Fibroblast of lung (primary cell): ENCODE measurements at regions not wholly inside any gene's neighbourhood (a gene's known extent, or its start where the extent isn't known, plus 50 kb on each side); places are given as distances from the start of the nearest gene placed in this dataset.

Source experiments
- DNase-seq, 2 donors: peaks; one replicate each; pipeline versions ENCODE4 v3.0.0 to v3.0.0-alpha.2; 2010; ENCODE audit warnings: low read depth in 2 of 2
- H2AFZ ChIP-seq: 2 replicates; pipeline ENCODE4 v1.5.1; 2012; ENCODE audit warnings: low read length, control low read depth, inconsistent platforms
- H3K27ac ChIP-seq: 2 replicates; pipeline ENCODE4 v1.5.1; 2011; ENCODE audit warnings: low read length, control low read depth; ENCODE audit not compliant: insufficient read depth
- H3K27me3 ChIP-seq: 2 replicates; pipeline ENCODE4 v1.5.1; 2011; ENCODE audit warnings: mild to moderate bottlenecking, low read length; ENCODE audit not compliant: control insufficient read depth, insufficient read depth
- H3K36me3 ChIP-seq: 2 replicates; pipeline ENCODE4 v1.5.1; 2011; ENCODE audit warnings: low read length; ENCODE audit not compliant: control insufficient read depth, insufficient read depth
- H3K4me1 ChIP-seq: 2 replicates; pipeline ENCODE4 v1.5.1; 2011; ENCODE audit warnings: low read length; ENCODE audit not compliant: control insufficient read depth, insufficient read depth; ENCODE audit errors: extremely low read depth
- H3K4me2 ChIP-seq: 2 replicates; pipeline ENCODE4 v1.5.1; 2011; ENCODE audit warnings: low read length, control low read depth; ENCODE audit not compliant: insufficient read depth; ENCODE audit errors: extremely low read depth
- H3K4me3 ChIP-seq, 4 experiments: fragments of 200-600 bp in 1 of 4; sonication (generic) in 1 of 4; replicated peaks in 1 of 4; 2 replicates each; pipeline ENCODE4 v1.5.1; 2011 to 2016; ENCODE audit warnings: low read length in 4 of 4, low read depth in 3 of 4, mild to moderate bottlenecking in 3 of 4, control low read depth in 2 of 4, inconsistent platforms in 1 of 4, mixed read lengths in 1 of 4; ENCODE audit not compliant: insufficient read depth in 1 of 4; ENCODE audit errors: control extremely low read depth in 1 of 4
- H3K79me2 ChIP-seq: 2 replicates; pipeline ENCODE4 v1.5.1; 2012; ENCODE audit warnings: mild to moderate bottlenecking, low read length, inconsistent platforms; ENCODE audit not compliant: control insufficient read depth, insufficient read depth
- H3K9ac ChIP-seq: 2 replicates; pipeline ENCODE4 v1.5.1; 2011; ENCODE audit warnings: mild to moderate bottlenecking, low read length, control low read depth; ENCODE audit not compliant: insufficient read depth
- H3K9me3 ChIP-seq: 2 replicates; pipeline ENCODE4 v1.5.1; 2012; ENCODE audit warnings: low read depth, low read length; ENCODE audit not compliant: control insufficient read depth, insufficient read depth
- H4K20me1 ChIP-seq: 2 replicates; pipeline ENCODE4 v1.5.1; 2011; ENCODE audit warnings: low read length; ENCODE audit not compliant: control insufficient read depth, insufficient read depth; ENCODE audit errors: extremely low read depth
- EZH2 ChIP-seq: IDR thresholded peaks from 2 replicates; pipeline ENCODE4 v1.5.1; 2012; ENCODE audit warnings: low read length, control low read depth, mild to moderate bottlenecking; ENCODE audit errors: missing control alignments
- TF ChIP-seq, protein P1 (sequence below), 2 donors: IDR thresholded peaks in 1 of 2; conservative IDR thresholded peaks in 1 of 2; 1 replicate in 1 of 2; 2 replicates in 1 of 2; pipeline ENCODE4 v1.5.1; 2011 to 2012; ENCODE audit warnings: low read length in 2 of 2, control low read depth in 1 of 2, inconsistent platforms in 1 of 2, low read depth in 1 of 2, mild to moderate bottlenecking in 1 of 2

DNA sequence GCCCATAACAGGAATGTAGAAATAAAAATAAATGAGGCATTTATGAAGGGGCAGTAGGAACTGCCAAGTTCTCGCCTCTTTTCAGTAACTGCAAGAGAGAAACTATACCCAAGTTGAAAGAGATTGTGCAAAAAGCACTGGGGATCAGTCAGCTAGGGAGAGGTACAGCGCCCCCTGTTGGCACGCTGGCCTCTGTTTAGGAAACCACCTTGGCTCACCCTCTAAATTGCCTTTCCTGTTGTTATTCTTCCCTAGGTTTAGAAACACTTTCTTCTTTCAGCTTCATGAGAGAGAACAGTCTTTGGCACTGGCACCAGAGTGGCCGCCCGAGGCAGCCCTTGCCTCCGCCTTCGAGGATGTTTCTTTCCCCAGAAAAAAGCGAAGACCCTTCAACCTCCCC is 348.5 kb downstream of the MID1IP1 start:
- no peak for TF ChIP-seq EZH2
- TF ChIP-seq, protein P1, sequence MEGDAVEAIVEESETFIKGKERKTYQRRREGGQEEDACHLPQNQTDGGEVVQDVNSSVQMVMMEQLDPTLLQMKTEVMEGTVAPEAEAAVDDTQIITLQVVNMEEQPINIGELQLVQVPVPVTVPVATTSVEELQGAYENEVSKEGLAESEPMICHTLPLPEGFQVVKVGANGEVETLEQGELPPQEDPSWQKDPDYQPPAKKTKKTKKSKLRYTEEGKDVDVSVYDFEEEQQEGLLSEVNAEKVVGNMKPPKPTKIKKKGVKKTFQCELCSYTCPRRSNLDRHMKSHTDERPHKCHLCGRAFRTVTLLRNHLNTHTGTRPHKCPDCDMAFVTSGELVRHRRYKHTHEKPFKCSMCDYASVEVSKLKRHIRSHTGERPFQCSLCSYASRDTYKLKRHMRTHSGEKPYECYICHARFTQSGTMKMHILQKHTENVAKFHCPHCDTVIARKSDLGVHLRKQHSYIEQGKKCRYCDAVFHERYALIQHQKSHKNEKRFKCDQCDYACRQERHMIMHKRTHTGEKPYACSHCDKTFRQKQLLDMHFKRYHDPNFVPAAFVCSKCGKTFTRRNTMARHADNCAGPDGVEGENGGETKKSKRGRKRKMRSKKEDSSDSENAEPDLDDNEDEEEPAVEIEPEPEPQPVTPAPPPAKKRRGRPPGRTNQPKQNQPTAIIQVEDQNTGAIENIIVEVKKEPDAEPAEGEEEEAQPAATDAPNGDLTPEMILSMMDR (conservative IDR thresholded peaks at IDR 0.05 in 1 of 2, IDR thresholded peaks at IDR 0.05 in 1 of 2; ENCODE audit: low read depth in 1 of 2, low read length in 2 of 2): peak; percentile 62 to 76
- H3K4me1 ChIP-seq: no peaks in the 10 kb centered on the region
- DNase-seq: peak; percentile 16 to 74

DNA sequence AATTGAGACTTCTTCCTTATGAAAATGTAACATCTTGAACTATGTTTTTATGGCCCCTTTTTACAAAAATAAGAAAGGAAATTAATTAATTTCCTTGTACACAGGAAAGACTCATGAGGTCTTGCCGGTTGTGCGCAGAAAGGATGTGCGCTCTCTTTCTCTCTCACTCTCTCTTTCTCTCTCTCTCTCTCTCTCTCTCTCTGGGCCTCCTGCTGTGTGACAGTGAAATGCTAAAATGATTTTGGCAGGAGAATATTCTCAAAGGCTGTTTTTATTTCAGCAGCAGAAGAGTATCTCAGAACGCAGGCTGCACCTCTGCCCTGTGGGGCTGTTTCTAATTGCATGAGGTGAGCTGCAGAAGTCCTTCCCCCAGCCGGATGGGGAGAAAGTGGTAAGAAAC is 349.0 kb downstream of the MID1IP1 start:
- no peak overlapping the region for H2AFZ ChIP-seq
- TF ChIP-seq, protein P1 (conservative IDR thresholded peaks at IDR 0.05 in 1 of 2, IDR thresholded peaks at IDR 0.05 in 1 of 2; ENCODE audit: low read depth in 1 of 2, low read length in 2 of 2): no peak
- no peak for TF ChIP-seq EZH2
- DNase-seq: no peak
- H3K4me1 ChIP-seq: no peaks in the 10 kb centered on the region
- H3K36me3 ChIP-seq: no peaks in the 10 kb centered on the region
- H3K27me3 ChIP-seq: no peaks in the 10 kb centered on the region
- no peak overlapping the region for H3K9ac ChIP-seq
- no peaks in the 10 kb centered on the region for H4K20me1 ChIP-seq
- H3K4me2 ChIP-seq: no peak overlapping the region
- no peaks in the 10 kb centered on the region for H3K9me3 ChIP-seq
- no peak overlapping the region for H3K4me3 ChIP-seq
- H3K27ac ChIP-seq: no peak overlapping the region
- H3K79me2 ChIP-seq: no peaks in the 10 kb centered on the region

More for the DNA sequence above, 348.5 kb downstream of the MID1IP1 start:
- no peaks in the 10 kb centered on the region for H3K9me3 ChIP-seq
- H3K9ac ChIP-seq: no peak overlapping the region
- H2AFZ ChIP-seq: no peak overlapping the region
- no peak overlapping the region for H3K4me2 ChIP-seq
- H3K36me3 ChIP-seq: no peaks in the 10 kb centered on the region
- no peaks in the 10 kb centered on the region for H3K79me2 ChIP-seq
- no peaks in the 10 kb centered on the region for H4K20me1 ChIP-seq
- H3K4me3 ChIP-seq: no peak overlapping the region
- H3K27me3 ChIP-seq: no peaks in the 10 kb centered on the region
- no peak overlapping the region for H3K27ac ChIP-seq

- TF ChIP-seq, protein P1 (conservative IDR thresholded peaks at IDR 0.05 in 1 of 2, IDR thresholded peaks at IDR 0.05 in 1 of 2; ENCODE audit: low read depth in 1 of 2, low read length in 2 of 2): no peak
- TF ChIP-seq EZH2: no peak
- Histone ChIP-seq H3K79me2 (no peaks in the 10 kb centered on the region), H3K4me3 (no peak overlapping the region), H4K20me1 (no peaks in the 10 kb centered on the region), H3K4me2 (no peak overlapping the region), H3K36me3 (no peaks in the 10 kb centered on the region), H2AFZ (no peak overlapping the region), H3K9ac (no peak overlapping the region), H3K4me1 (no peaks in the 10 kb centered on the region), H3K27me3 (no peaks in the 10 kb centered on the region), H3K9me3 (no peaks in the 10 kb centered on the region), H3K27ac (no peak overlapping the region)
- DNase-seq: no peak
Measured at GRCh38 chrX:39150621-39151020, 349.4 kb downstream of the MID1IP1 start.
